G401.6 (cell line): ENCODE measurements at regions not wholly inside any gene's neighbourhood (a gene's known extent, or its start where the extent isn't known, plus 50 kb on each side); places are given as distances from the start of the nearest gene placed in this dataset.
"Not testable (repeated sequence)": the region's sequence is repeated elsewhere in the genome, so short reads cannot be mapped to it uniquely, and the experiment has no call there.

Experiments
- FAIRE-seq: peaks from 2 replicates; lab custom pipeline; 2012; peaks lifted over from hg19 to GRCh38; lab: Jason Lieb, UNC

GRCh38 chr2:187610450-187610849, 56.2 kb upstream of the TFPI start:
- FAIRE-seq, result peak; percentile 82

- no peak for FAIRE-seq
Measured at GRCh38 chr2:187612857-187613256, 58.6 kb upstream of the TFPI start.

- no peak for FAIRE-seq
Measured at GRCh38 chr2:187614756-187615155, 60.5 kb upstream of the TFPI start.

- FAIRE-seq, result no peak
Measured at GRCh38 chr2:187615364-187615763, 61.1 kb upstream of the TFPI start.

- FAIRE-seq, result no peak
Measured at GRCh38 chr2:187615902-187616301, 61.7 kb upstream of the TFPI start.

- FAIRE-seq, result no peak
Measured at GRCh38 chr2:187617120-187617519, 62.9 kb upstream of the TFPI start.

- no peak for FAIRE-seq
Measured at GRCh38 chr2:187617905-187618304, 63.7 kb upstream of the TFPI start.

- no peak for FAIRE-seq
Measured at GRCh38 chr2:187618813-187619212, 64.6 kb upstream of the TFPI start.

GRCh38 chr2:187627153-187627552, 72.9 kb upstream of the TFPI start:
- no peak for FAIRE-seq

- not testable (repeated sequence) for FAIRE-seq
Measured at GRCh38 chr2:187636731-187637391, 82.6 kb upstream of the TFPI start.

GRCh38 chr2:187637392-187637740, 83.1 kb upstream of the TFPI start:
- FAIRE-seq, result not testable (repeated sequence)

- not testable (repeated sequence) for FAIRE-seq
Measured at GRCh38 chr2:187637771-187638170, 83.5 kb upstream of the TFPI start.

- FAIRE-seq, result no peak
Measured at GRCh38 chr2:187638840-187639239, 84.6 kb upstream of the TFPI start.

- FAIRE-seq, result no peak
Measured at GRCh38 chr2:187640926-187641510, 86.8 kb upstream of the TFPI start.

- FAIRE-seq, result no peak
Measured at GRCh38 chr2:187642498-187642897, 88.3 kb upstream of the TFPI start.

- FAIRE-seq, result no peak
Measured at GRCh38 chr2:187644486-187644885, 90.3 kb upstream of the TFPI start.

GRCh38 chr2:187644981-187645380, 90.7 kb upstream of the TFPI start:
- FAIRE-seq, result no peak

GRCh38 chr2:187646556-187646955, 92.3 kb upstream of the TFPI start:
- FAIRE-seq, result no peak

GRCh38 chr2:187654535-187654934, 100.3 kb upstream of the TFPI start:
- FAIRE-seq, result no peak

- no peak for FAIRE-seq
Measured at GRCh38 chr2:187655001-187655400, 100.8 kb upstream of the TFPI start.

GRCh38 chr2:187656123-187656522, 101.9 kb upstream of the TFPI start:
- FAIRE-seq, result peak; percentile 57

GRCh38 chr2:187658952-187659525, 104.8 kb upstream of the TFPI start:
- FAIRE-seq, result no peak

- not testable (repeated sequence) for FAIRE-seq
Measured at GRCh38 chr2:187676050-187676449, 121.8 kb upstream of the TFPI start.

- no peak for FAIRE-seq
Measured at GRCh38 chr2:187679454-187679853, 125.2 kb upstream of the TFPI start.
